SIG-M5 treated with dmso at 0.1 percent for 504 hours (cell line): ENCODE measurements at regions not wholly inside any gene's neighbourhood (a gene's known extent, or its start where the extent isn't known, plus 50 kb on each side); places are given as distances from the start of the nearest gene placed in this dataset.

ENCODE experiments used
- DNase-seq: peaks from one replicate; lab custom pipeline; 2025; ENCODE audit not compliant: unreplicated experiment; lab: John Stamatoyannopoulos, UW

DNA sequence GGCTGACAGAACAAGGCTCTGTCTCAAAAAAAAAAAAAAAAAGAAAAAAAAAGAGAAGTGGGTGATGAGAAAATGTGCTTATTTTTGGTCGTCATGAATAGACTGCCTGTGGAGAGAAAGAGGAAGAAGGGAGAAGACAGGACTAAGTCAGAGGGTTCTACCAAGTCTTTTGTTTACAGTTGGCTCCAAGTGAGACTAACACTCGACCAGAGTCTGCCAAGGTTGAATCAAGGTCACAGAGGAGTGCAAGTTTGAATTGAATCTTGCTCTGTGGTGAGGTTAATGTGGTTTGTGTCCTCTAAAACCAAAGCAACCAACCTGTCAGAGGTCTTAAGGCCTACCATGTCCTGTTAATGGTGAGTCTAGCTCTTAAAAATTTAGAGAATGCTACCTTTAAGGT lies 334.1 kb upstream of the GRM7 start:
- peak; percentile 85 for DNase-seq

DNA sequence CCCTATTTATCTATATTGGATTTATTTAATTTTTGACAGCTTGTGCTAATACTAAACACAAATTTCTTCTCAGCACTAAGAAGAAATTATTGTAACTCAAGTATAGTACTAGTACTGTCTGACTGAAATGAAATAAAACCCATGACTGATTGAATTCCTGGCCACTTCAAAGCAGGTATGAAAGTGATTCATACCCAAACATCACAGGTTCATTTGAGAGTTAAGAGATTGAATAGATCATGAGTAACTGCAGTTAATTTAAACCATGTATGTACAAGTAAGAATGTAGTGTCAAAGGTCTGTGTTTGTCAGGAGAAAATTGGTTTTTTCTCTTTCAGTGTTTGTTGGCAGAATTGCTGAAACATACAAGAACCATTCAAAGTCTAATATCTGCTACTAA lies 332.0 kb upstream of the GRM7 start:
- no peak for DNase-seq

DNA sequence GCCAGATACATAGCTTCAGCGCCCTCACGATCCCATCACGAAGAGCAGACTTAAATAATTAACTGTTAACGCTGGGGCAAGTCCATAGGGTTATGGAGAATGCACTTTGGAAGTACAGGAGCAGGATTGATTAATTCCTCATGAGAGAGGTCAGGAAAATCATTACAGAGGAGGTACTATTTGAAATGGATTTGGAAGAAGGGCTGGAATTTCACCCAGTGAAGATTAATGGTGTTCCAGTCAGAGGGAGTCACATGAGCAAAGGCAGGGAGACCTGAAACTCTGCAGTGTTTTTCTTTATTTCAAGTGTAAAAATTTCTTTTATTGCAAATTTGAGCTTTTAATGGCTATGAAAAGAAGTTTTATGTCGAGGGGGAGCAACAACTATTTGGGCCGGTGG lies 329.8 kb upstream of the GRM7 start:
- no peak for DNase-seq

DNA sequence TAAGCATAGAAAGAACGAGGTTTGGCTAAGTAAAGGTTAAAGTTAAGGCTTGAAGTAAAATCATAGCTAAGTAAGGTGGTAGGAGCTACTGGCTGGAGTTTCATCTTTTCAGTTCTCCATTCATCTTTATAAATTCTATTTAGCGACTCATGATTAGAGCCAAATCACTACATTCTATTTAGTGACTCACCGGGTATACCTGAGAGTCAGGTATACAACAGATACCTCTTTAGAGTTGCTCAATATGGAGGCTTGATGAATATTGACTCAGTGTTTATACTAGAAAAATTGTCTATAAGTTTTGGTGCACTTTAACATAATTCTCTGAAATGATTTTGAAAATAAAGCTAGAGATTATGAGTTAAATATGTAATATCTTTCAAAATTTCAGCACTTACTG lies 328.8 kb upstream of the GRM7 start:
- no peak for DNase-seq

DNA sequence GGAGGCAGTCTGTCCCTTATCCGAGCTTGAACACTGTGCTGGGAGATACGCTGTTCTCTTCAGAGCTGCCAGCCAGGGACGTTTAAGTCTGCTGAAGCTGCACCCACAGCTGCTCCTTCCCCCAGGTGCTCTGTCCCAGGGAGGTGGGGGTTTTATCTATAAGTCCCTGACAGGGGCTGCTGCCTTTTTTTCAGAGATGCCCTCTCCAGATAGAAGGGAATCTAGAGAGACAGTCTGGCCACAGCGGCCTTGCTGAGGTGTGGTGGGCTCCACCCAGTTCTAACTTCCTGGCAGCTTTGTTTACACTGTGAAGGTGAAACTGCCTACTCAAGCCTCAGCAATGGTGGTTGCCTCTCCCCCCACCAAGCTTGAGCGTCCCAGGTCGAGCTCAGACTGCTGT lies 319.9 kb upstream of the GRM7 start:
- no peak for DNase-seq

DNA sequence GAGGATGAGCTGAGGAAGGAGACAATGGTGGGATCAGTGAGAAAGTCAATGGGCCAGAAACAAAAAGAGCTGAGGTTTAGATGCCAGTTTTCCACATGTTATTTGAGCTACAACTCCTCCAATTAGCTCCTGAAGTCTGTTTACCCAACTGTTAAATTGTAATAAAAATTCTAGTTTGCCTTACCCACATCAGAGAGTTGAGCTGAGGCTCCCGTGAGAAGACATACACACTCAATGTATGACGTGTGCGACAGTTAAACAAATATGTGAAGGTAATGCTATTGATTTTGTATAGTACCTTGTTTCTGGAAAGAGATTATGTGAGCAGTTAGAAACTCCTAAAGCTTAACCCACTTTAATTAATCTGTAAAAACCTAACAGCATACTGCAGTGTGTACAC lies 318.1 kb upstream of the GRM7 start:
- DNase-seq, result no peak

DNA sequence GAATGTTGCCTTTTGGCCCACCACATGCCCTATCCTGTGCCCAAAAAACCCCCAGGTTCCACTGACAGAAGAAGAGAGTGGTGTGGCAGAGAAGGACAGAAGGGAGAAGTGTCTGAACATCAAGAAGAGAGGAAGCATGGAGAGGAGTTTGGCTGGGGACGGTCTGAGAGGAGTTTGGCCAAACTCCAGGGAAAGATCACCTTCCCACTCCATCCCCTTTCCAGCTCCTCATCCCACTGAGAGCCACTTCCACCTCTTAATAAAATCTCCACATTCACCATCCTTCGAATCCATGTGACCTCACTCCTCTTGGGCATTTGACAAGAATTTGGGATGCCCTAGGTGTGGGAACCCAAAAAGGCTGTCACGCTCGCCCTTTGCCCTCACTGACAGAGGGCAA lies 311.6 kb upstream of the GRM7 start:
- no peak for DNase-seq

DNA sequence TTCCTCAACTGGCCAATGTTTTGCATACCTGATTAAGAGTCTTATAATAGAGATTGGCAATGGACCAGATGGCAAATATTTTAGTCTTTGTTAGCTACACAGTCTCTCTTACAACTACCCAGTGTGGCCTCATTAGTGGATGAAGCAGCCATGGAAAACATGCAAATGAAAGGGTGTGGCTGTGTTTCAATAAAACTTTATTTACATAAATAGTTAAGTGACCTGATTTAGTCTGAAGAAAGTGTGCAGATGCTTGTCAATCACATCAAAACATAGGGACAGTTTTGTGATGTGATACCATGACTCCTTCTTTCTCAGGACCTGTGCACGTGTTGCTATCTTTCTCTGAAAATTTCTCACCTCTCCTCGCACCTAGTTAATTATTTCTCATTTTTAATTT lies 309.8 kb upstream of the GRM7 start:
- DNase-seq, result no peak

DNA sequence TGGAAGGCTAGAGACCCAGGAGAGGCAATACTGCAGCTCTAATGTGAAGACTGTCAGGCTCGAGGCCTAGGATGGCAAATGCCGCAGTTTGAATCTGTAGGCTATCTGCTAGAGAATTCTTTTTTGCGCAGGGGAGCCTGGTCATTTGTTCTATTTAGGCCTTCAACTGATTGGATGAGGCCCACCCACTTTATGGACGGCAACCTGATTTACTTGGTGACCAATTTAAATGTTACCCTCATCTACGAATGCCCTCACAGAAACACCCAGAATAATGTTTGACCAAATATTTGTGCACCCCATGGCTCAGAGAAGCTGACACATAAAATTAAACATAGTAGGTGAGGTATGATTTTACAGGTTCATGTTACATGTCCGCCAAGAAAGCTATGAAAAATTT lies 300.7 kb upstream of the GRM7 start:
- DNase-seq, result no peak

DNA sequence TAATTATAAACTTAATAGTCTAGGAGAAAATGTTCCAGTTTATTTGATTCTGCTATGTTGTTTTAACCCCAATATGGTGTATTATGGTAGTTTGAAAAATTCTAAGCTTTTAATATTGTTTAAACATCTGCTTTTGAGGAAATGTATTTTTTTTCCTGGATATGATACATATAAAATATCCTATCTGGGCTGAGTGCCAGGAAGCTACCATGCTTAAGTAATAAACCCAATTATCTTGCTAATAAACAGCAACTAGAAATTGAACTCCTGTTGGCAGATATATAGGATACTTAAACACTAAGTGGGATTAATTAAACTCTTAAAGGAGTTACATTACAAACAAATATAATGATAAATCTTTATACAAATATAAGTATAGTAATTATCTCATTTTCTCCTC lies 293.7 kb upstream of the GRM7 start:
- DNase-seq, result no peak

DNA sequence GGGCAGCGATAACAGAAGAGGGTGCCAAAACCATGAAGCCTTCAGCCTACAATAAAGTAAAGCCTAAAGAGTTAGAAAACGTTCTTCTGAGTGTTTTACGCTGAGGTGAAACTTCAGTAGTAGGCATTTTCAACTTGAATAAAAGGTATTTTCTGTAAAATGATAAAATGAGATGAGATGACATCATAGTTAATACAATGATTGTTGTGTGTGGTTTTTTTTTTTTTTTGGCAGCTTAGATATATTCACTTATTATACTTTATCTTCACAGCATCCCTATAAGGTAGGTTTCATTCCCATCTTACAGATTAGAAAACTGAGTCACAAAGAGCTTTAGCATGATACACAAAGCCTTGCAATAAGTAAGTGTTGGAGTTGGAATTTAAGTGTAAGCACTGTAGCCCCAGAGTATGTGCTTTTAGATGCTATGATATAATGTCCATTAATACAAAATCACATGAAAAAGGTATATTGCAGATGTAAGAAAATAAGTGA lies 291.9 kb upstream of the GRM7 start:
- DNase-seq, result no peak

DNA sequence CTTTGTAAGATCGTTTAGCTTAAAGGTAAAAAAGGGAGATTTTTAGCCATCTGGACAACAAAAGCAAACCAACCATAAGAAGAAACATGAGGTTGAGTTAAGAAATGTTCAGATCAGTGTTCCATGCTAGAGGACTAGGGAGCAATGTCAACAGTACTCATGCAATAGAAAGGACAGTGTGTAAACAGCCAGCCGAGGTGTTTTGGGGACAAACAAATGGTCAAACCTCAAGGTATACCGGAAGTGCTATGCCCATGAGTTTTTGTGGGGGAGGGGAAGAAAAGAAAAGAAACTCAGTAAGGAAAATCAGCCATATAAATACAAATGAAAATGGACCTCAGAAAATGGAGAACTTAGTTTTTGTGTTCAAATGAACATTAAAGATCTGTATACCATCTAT lies 289.5 kb upstream of the GRM7 start:
- no peak for DNase-seq

DNA sequence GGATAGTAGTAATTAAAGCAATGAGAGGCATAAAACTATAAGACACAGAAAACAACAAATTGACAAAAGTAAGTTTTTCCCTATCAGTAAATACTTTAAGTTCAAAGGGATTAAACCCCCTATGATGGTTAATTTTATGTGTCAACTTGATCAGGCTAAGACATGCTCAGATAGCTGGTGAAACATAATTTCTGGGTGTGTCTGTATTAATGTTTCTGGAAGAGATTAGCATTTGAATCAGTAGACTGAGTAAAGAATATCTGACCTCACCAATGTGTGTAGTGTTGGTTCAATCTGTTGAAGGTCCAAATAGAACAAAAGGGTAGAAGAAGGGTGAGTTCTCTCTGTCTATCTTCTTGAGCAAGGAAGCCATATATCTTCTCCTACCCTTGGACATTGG lies 283.3 kb upstream of the GRM7 start:
- no peak for DNase-seq

DNA sequence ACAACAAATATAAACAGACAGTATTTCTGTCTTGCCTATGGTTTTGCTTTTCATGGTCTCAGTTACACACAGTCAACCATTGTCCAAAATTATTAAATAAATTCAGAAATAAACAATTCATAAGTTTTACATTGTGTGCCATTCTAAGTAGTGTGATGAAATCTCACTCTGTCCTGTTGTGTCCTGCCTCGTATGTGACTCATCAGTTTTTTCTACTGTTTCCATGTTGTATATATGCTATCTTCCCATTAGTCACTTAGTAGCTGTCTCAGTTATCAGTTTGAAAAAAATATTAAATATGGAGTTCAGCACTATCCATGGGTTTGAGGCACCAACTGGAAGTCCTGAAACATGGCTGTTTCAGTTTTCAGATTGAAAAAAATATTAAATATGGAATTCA lies 282.4 kb upstream of the GRM7 start:
- no peak for DNase-seq

DNA sequence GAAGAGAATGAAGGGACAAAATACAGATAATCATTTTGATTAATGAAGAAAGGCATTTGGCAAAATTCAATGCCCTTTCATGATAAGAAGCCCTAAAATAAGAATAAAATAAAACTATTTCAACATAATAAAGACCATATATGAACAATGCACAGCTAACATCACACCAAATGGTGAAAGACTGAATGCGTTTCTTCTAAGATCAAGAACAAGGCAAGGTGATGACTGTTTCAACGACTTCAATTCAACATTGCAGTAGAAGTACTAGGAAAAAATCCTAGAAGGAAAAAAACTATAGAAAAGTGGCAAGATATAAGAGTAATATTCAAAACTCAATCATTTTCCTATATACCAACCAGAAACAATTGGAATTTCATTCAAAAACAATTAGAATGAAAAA lies 280.1 kb upstream of the GRM7 start:
- DNase-seq, result no peak

DNA sequence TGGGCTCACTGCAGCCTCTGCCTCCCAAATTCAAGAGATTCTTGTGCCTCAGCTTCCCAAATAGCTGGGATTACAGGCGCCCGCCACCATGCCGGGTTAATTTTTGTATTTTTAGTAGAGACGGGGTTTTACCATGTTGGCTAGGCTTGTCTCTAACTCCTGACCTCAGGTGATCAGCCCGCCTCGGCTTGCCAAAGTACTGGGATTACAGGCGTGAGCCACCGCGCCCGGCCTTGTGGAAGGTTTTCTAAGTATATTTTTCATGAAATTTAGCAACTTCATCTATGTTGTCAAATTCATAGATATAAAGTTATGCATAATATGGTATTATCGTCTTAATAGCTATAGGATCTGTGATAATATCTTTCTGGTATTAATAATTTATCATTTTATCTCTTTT lies 275.6 kb upstream of the GRM7 start:
- DNase-seq, result no peak

DNA sequence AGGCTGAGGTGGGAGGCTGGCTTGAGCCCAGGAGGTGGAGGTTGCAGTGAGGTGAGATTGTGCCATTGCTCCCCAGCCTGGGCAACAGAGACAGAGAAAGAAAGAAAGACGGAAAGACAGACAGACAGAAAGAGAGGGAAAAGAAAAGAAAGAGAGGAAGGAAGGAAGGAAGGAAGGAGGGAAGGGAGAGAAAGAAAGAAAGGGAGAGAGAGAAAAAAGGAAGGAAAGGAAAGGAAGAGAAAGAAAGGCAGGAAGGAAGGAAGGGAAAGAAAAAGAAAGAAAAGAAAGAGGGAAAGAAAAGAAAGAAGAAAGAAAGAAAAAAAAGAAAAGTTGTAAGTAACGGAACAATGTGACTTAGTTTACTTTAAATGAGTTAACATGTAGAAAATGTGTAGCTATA lies 260.7 kb upstream of the GRM7 start:
- DNase-seq, result no peak

DNA sequence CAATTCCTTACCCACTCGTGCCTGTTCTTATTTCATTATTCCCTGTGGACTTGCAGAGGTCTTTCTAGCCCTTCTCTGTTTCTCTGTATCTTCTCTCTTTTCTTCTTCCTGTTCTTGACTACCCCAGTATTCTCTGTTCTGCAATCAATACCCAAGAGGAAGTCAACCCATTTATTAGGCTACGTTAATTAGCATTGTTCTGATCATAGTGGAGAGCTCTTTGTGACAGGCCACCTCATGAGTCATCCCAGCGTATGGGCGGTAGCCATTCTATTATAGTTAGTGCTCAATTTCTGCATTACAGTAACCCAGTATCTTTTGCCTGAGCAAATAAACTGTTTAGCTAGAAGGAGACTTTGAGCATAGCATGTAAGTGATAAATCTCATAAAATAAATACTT lies 259.5 kb upstream of the GRM7 start:
- DNase-seq, result no peak

DNA sequence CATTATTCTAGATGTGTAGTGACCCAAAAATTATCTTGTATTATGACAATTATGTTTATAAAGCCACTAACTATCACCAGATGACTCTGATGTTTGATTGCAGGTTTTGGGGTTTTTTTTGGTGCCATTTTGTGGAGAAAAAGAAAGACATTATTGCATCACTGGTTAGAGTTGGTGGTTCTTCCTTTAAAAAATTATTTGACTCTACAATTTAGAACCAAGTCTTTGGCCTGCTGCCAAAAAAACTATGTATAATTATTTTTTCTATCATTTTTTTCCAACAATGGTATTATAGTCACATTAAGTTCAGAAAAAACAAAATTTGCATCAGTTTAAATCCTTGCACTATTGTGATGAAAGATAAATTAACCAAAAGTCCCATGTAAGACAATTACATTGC lies 258.6 kb upstream of the GRM7 start:
- no peak for DNase-seq

DNA sequence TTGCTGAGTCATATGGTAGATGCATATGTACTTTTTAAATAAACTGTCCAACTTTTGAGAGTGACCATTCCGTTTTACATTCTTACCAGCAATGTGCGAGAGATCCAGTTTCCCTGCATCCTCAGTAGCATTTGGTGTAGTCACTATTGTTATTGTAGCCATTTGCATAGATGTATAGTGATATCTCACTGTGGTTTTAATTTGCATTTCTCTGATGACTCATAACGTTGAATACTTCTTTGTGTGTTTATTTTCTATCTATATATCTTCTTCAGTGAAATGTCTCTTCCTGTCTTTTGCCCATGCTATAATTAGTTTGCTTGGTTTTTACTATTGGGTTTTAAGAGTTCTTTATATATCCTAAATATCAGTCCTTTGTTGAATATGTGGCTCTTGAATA lies 255.7 kb upstream of the GRM7 start:
- DNase-seq, result no peak

DNA sequence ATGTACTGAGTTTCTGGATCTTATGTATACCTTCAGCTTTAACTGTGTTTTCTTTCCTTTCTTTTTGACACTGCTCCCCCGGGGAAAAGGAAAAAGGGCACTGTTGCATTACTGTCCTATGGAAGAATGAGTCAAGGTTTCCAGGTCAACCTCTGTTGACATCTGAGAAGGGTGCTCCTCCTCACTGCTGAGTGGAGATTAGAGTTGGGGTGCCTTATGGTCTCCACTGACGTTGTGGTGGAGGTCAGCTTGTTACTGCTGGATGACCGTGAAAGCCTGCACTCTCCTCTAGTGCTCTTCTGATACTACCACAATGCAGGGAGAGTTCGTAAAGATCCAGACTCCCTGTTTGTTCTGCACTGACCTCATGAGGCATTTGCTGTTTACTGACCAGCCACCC lies 252.1 kb upstream of the GRM7 start:
- DNase-seq, result no peak

DNA sequence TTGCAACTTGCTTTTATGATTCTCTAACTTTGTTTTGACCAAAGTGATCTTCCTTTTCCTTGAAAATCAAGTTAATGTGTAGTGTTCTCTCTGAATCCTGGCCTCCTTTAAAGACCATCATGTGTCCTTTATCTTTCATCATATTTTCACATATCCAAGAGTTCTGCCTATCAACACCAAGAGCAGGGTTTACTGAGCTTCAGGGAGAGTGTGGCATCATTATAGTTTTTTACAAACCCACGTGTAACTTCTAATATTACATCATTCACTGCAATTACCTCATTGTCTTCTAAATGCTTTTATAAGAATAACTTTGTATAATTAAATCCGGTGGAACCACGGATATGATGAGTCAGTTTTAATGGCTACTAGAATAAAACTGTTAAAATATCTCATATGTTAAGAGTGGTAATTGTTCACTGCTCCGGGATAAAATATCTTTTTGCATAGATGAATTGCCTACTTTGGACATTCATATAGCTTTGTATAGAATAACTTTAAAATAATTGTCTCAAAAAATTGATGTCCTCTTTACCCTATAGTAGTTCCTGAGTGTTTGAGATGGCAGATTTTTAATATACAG lies 248.8 kb upstream of the GRM7 start:
- DNase-seq, result no peak

DNA sequence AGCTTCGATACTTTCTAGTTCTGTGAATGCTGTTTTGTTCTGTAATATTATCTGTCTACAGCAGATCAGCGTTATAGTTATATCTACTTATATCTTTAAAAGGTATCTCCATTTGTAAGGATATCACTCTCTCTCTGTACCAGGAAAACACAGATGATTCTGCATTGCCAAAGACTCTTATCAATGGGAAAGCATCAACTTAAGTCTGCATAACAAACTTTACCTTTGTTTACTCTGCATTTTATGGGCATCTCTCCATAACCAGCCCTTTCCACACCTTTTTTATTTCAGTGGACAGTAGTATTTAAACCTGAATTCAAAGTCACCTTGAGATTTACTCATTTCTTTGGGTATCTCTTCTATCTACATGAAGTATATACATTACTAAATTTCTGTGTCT lies 238.7 kb upstream of the GRM7 start:
- DNase-seq, result no peak

DNA sequence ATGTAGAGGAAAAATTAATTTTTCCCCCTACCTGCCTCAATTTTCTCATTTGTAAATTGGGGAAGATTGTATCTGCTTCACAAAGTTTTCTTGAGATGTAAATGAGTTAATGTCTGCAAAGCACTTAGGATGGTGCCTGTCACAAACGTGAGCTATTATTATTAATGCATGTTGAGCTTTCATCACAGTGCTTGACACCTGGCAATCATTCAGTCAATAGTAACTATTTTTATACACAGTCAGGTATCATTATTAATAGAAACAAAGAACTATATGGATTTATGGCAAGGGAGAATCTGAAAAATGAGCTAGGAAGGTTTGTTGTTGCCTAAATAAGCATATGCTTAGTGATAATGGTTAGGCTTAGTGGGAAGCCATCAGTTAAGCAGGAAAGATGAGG lies 238.2 kb upstream of the GRM7 start:
- DNase-seq, result no peak
